ENCODE measurements at regions not wholly inside any gene's neighbourhood (a gene's known extent, or its start where the extent isn't known, plus 50 kb on each side); places are given as distances from the start of the nearest gene placed in this dataset.

DNA sequence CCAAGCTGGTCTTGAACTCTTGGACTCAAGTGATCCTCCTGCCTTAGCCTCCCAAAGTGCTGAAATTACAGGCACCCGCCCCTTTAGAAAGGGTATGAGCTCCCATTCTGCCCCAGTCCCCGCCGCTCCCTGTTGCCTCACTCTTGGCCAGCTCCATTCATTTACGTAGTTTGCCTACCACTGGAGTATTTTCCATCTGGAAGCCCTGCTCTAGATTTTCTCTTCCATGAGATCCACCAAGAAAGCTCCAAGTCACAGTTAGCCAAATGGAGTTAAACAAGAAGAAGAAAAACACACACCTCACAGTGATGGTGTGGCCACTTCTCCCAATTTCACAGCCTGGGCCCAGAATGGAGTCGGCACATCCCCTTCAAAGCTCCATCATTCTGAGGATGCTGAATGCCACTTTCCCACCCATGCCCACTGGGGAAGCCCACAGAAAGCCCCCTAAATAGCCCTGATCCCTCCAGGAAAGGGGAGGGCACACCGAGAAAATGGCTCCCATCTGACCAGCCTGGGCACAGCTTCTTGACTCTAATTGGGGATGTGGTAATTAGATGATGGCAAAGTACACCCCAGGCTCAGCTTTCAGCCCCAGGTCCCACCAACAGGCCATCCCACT is 381.2 kb downstream of the MN1 start:
- Histone ChIP-seq H3K36me3 (no peaks in the 10 kb centered on the region), H3K4me3 (no peak overlapping the region), H3K4me1 (replicated peaks) (peaks cover 11% of the 10 kb centered on the region), H3K27ac (peak overlapping the region; percentile 50 to 55), H3K9me3 (no peaks in the 10 kb centered on the region), H3K27me3 (replicated peaks; ENCODE audit: insufficient read depth) (no peaks in the 10 kb centered on the region)
- TF ChIP-seq, protein P1, sequence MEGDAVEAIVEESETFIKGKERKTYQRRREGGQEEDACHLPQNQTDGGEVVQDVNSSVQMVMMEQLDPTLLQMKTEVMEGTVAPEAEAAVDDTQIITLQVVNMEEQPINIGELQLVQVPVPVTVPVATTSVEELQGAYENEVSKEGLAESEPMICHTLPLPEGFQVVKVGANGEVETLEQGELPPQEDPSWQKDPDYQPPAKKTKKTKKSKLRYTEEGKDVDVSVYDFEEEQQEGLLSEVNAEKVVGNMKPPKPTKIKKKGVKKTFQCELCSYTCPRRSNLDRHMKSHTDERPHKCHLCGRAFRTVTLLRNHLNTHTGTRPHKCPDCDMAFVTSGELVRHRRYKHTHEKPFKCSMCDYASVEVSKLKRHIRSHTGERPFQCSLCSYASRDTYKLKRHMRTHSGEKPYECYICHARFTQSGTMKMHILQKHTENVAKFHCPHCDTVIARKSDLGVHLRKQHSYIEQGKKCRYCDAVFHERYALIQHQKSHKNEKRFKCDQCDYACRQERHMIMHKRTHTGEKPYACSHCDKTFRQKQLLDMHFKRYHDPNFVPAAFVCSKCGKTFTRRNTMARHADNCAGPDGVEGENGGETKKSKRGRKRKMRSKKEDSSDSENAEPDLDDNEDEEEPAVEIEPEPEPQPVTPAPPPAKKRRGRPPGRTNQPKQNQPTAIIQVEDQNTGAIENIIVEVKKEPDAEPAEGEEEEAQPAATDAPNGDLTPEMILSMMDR (IDR thresholded peaks at IDR 0.05) = no peak
- TF ChIP-seq POLR2AphosphoS5 (IDR thresholded peaks at IDR 0.05) (no peak), POLR2A (IDR thresholded peaks at IDR 0.05) (no peak)
- intact Hi-C loops (cut with DNase I) = no loop called here
- WGBS = 63% methylated on average over 6 of the region's 6 CpGs
- DNase-seq (ENCODE audit: low spot score) = no peak

DNA sequence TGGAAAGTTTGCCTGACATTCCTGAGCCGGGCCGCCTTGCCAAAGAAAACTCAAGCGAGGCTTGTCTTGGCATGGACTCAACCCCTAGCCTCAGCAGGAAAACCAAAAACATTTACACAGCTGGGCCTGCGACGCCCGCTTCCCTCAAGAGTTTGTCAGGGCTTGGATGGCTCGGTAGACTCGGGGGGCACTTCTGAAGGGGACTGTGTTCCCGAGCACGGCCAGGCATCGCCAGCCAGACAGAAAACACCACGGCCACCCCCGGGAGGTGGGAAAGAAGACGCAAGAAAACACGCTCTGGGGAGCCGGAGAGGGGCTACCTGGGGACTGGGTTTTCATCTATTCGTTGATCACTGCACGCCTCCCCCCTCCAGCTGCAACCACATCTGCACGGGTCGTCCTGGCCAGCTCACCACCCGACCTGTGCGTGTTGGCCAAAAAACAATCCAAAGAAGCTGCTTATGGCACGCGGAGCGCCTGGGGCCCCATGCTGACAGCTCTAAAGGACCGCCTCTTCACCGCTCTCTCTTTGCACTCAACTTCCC is 380.7 kb downstream of the MN1 start:
- TF ChIP-seq POLR2AphosphoS5 (IDR thresholded peaks at IDR 0.05) = peak; percentile 85
- TF ChIP-seq, protein P1 (IDR thresholded peaks at IDR 0.05) = no peak
- DNase-seq (ENCODE audit: low spot score) = peak; percentile 92
- H3K27me3 ChIP-seq (replicated peaks; ENCODE audit: insufficient read depth) = no peaks in the 10 kb centered on the region
- H3K4me1 ChIP-seq (replicated peaks) = peaks cover 11% of the 10 kb centered on the region
- intact Hi-C loops (cut with DNase I) = no loop called here
- no peaks in the 10 kb centered on the region for H3K36me3 ChIP-seq
- H3K9me3 ChIP-seq = no peaks in the 10 kb centered on the region
- WGBS = 3% methylated on average over 24 of the region's 27 CpGs
- H3K4me3 ChIP-seq = no peak overlapping the region
- peak overlapping the region; percentile 50 to 55 for H3K27ac ChIP-seq

- Histone ChIP-seq H3K36me3 (no peaks in the 10 kb centered on the region), H3K9me3 (no peaks in the 10 kb centered on the region), H3K27me3 (replicated peaks; ENCODE audit: insufficient read depth) (no peaks in the 10 kb centered on the region), H3K4me1 (replicated peaks) (peaks cover 11% of the 10 kb centered on the region), H3K27ac (no peak overlapping the region), H3K4me3 (no peak overlapping the region)
- peak; percentile 58 for DNase-seq (ENCODE audit: low spot score)
- intact Hi-C loops (cut with DNase I) = no loop called here
- no peak for TF ChIP-seq POLR2A (IDR thresholded peaks at IDR 0.05)
- TF ChIP-seq POLR2AphosphoS5 (IDR thresholded peaks at IDR 0.05) = peak; percentile 73
Observed at GRCh38 chr22:27422442-27422841, 379.1 kb downstream of the MN1 start.

DNA sequence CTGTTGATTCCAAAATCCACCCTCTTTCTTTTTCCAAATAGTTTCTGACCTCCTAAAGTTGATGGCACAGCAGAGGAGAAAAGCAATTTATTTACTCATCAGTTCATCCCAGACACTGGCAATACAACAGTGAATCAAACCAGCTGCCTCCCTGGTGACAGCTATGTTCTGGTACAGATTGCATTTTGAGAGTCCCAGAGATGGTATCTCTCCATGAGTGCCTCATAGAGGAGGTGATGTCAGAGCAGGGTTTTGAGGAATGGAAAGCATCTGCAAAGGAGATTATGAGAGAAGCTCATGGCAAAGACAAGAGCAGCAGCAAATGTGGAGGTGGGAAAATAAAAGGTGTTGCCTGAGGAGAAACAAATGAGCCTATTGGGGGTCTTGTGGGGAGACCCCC is 377.2 kb downstream of the MN1 start:
- Histone ChIP-seq H3K27me3 (replicated peaks; ENCODE audit: insufficient read depth) (no peaks in the 10 kb centered on the region), H3K4me3 (no peak overlapping the region), H3K9me3 (no peaks in the 10 kb centered on the region), H3K27ac (no peak overlapping the region), H3K36me3 (no peaks in the 10 kb centered on the region), H3K4me1 (replicated peaks) (peaks cover 11% of the 10 kb centered on the region)
- DNase-seq (ENCODE audit: low spot score) = no peak
- TF ChIP-seq POLR2AphosphoS5 (IDR thresholded peaks at IDR 0.05) (no peak), POLR2A (IDR thresholded peaks at IDR 0.05) (no peak)
- TF ChIP-seq, protein P1 (IDR thresholded peaks at IDR 0.05) = no peak
- intact Hi-C loops (cut with DNase I) = no loop called here

DNA sequence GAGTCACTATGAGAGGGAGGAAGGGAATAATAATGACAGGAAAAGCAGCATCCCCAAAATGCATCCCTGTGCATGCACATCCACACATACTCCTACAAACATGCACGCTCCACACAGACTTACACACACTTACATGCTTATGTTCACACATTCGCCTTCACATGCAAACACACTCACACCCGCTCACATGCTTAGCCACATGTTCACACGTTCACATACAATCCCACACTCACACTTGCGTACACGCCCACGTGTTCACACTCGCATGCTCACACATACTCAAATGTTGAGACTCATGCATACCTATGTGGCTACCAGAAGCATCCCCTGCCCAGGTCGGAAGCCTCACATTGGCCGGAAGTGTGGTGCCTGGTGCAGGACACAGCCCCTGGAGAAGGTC is 372.1 kb downstream of the MN1 start:
- Histone ChIP-seq H3K27me3 (replicated peaks; ENCODE audit: insufficient read depth) (no peaks in the 10 kb centered on the region), H3K36me3 (no peaks in the 10 kb centered on the region), H3K27ac (no peak overlapping the region), H3K4me1 (replicated peaks) (no peaks in the 10 kb centered on the region), H3K9me3 (no peaks in the 10 kb centered on the region), H3K4me3 (no peak overlapping the region)
- no peak for DNase-seq (ENCODE audit: low spot score)
- intact Hi-C loops (cut with DNase I) = no loop called here
- WGBS = 92% methylated on average over 10 of the region's 10 CpGs
- no peak for TF ChIP-seq POLR2A (IDR thresholded peaks at IDR 0.05)
- TF ChIP-seq, protein P1 (IDR thresholded peaks at IDR 0.05) = no peak
- no peak for TF ChIP-seq POLR2AphosphoS5 (IDR thresholded peaks at IDR 0.05)

Measured in prostate gland (tissue), 2 donors.